SK-N-SH (cell line): ENCODE measurements at regions not wholly inside any gene's neighbourhood (a gene's known extent, or its start where the extent isn't known, plus 50 kb on each side); places are given as distances from the start of the nearest gene placed in this dataset.

ENCODE experiments used
- CTCF ChIA-PET: fragments of 300-600, 350-600 bp; formaldehyde crosslinking; extraction: SDS; loops from one replicate; lab custom pipeline; 2021; lab: Yijun Ruan, JAX
- POLR2A ChIA-PET: fragments of 350-600 bp; sonication (Branson Sonifier 250); formaldehyde crosslinking; extraction: SDS; loops from one replicate; lab custom pipeline; 2020; ENCODE audit warnings: antibody characterized with exemption, inconsistent platforms; lab: Yijun Ruan, JAX
- DNase-seq: peaks from one replicate; pipeline ENCODE4 v3.0.0; 2012
- H2AFZ ChIP-seq: fragments of 200-600 bp; sonication (generic); 2 replicates; pipeline ENCODE4 v1.8.1; 2016; ENCODE audit warnings: antibody characterized with exemption, mild to moderate bottlenecking, low read depth
- H3F3A ChIP-seq: fragments of 200-600 bp; sonication (generic); replicated peaks from 2 replicates; pipeline ENCODE3; 2016; ENCODE audit warnings: antibody characterized with exemption, mild to moderate bottlenecking; ENCODE audit not compliant: insufficient read depth
- H3K27ac ChIP-seq, 2 experiments: fragments of 200-500 bp in 1 of 2; fragments of 200-600 bp in 1 of 2; sonication (Bioruptor generic) in 1 of 2; sonication (generic), shearing (Covaris generic) in 1 of 2; 2 replicates each; pipeline versions ENCODE4 v1.5.1 to v1.6.1; 2014 to 2016; ENCODE audit warnings: low read depth in 2 of 2, inconsistent platforms in 1 of 2, low read length in 1 of 2, mild to moderate bottlenecking in 1 of 2, mixed read lengths in 1 of 2
- H3K27me3 ChIP-seq: fragments of 200-600 bp; sonication (generic), shearing (Covaris generic); 2 replicates; pipeline ENCODE4 v1.6.1; 2016; ENCODE audit warnings: mixed run types; ENCODE audit not compliant: insufficient read depth
- H3K36me3 ChIP-seq, 2 experiments: fragments of 200-500 bp in 1 of 2; fragments of 200-600 bp in 1 of 2; sonication (Bioruptor generic) in 1 of 2; sonication (generic) in 1 of 2; replicated peaks in 1 of 2; 2 replicates each; pipeline versions ENCODE3 to v1.5.1; 2014 to 2016; ENCODE audit warnings: low read length in 1 of 2, mild to moderate bottlenecking in 1 of 2; ENCODE audit not compliant: insufficient read depth in 2 of 2, control insufficient read depth in 1 of 2
- H3K4me1 ChIP-seq, 2 experiments: fragments of 200-500 bp in 1 of 2; fragments of 200-600 bp in 1 of 2; sonication (Bioruptor generic) in 1 of 2; sonication (generic), shearing (Covaris generic) in 1 of 2; 2 replicates each; pipeline versions ENCODE4 v1.5.1 to v1.6.1; 2014 to 2016; ENCODE audit warnings: low read depth in 1 of 2, low read length in 1 of 2, mixed run types in 1 of 2; ENCODE audit not compliant: insufficient read depth in 2 of 2, control insufficient read depth in 1 of 2
- H3K4me2 ChIP-seq: fragments of 200-600 bp; sonication (generic), shearing (Covaris generic); 2 replicates; pipeline ENCODE4 v1.6.1; 2017; ENCODE audit warnings: mixed run types
- H3K4me3 ChIP-seq, 2 experiments: fragments of 200-500 bp in 1 of 2; fragments of 200-600 bp in 1 of 2; sonication (Bioruptor generic) in 1 of 2; sonication (generic), shearing (Covaris generic) in 1 of 2; 2 replicates each; pipeline versions ENCODE4 v1.5.1 to v1.8.1; 2014 to 2016; ENCODE audit warnings: low read depth in 2 of 2, inconsistent platforms in 1 of 2, low read length in 1 of 2, mild to moderate bottlenecking in 1 of 2, mixed read lengths in 1 of 2, moderate library complexity in 1 of 2
- H3K79me2 ChIP-seq: fragments of 200-600 bp; sonication (generic); 2 replicates; pipeline ENCODE4 v1.8.1; 2017; ENCODE audit warnings: mild to moderate bottlenecking; ENCODE audit not compliant: insufficient read depth
- H3K9ac ChIP-seq: fragments of 200-600 bp; sonication (generic); 2 replicates; pipeline ENCODE4 v1.6.1; 2017; ENCODE audit warnings: mixed run types
- H3K9me2 ChIP-seq: fragments of 200-600 bp; sonication (generic); 2 replicates; pipeline ENCODE4 v1.6.1; 2017; ENCODE audit warnings: mixed run types
- H3K9me3 ChIP-seq: fragments of 200-600 bp; sonication (generic); 2 replicates; pipeline ENCODE4 v1.6.1; 2017; ENCODE audit warnings: mixed run types, mild to moderate bottlenecking, moderate library complexity
- H4K20me1 ChIP-seq: fragments of 200-600 bp; sonication (generic); 2 replicates; pipeline ENCODE4 v1.6.1; 2017; ENCODE audit warnings: mild to moderate bottlenecking, mixed run types; ENCODE audit not compliant: insufficient read depth
- ELF1 ChIP-seq: IDR thresholded peaks from 2 replicates; pipeline ENCODE4 v1.4.0; 2012
- EP300 ChIP-seq, 2 experiments: IDR thresholded peaks; 2 replicates each; pipeline versions ENCODE4 v1.4.0 to v1.6.1; 2012; ENCODE audit warnings: borderline replicate concordance in 1 of 2, low read depth in 1 of 2, low read length in 1 of 2
- EZH2phosphoT487 ChIP-seq: fragments of 200-600 bp; sonication (generic); IDR thresholded peaks from 2 replicates; pipeline ENCODE4 v1.6.1; 2017; ENCODE audit warnings: low read depth, mixed run types, mild to moderate bottlenecking, antibody characterized with exemption, moderate library complexity, borderline replicate concordance
- GABPA ChIP-seq: IDR thresholded peaks from 2 replicates; pipeline ENCODE4 v1.4.0; 2012; ENCODE audit warnings: low read depth, mild to moderate bottlenecking
- MEF2A ChIP-seq: IDR thresholded peaks from 2 replicates; pipeline ENCODE4 v1.4.0; 2012; ENCODE audit warnings: low read depth, borderline replicate concordance
- NRF1 ChIP-seq: IDR thresholded peaks from 2 replicates; pipeline ENCODE4 v1.6.1; 2012; ENCODE audit warnings: low read depth, mild to moderate bottlenecking, low read length
- POLR2AphosphoS5 ChIP-seq: IDR thresholded peaks from 2 replicates; pipeline ENCODE4 v1.6.1; 2012; ENCODE audit warnings: low read depth, low read length
- RAD21 ChIP-seq: IDR thresholded peaks from 2 replicates; pipeline ENCODE4 v1.6.1; 2012; ENCODE audit warnings: mild to moderate bottlenecking, low read length
- RFX5 ChIP-seq: IDR thresholded peaks from 2 replicates; pipeline ENCODE4 v1.6.1; 2012; ENCODE audit warnings: mild to moderate bottlenecking, improper control_type of control experiment, low read length
- SIN3A ChIP-seq: IDR thresholded peaks from 2 replicates; pipeline ENCODE4 v1.6.1; 2012; ENCODE audit warnings: low read depth, mild to moderate bottlenecking, low read length, moderate library complexity, borderline replicate concordance
- SMC3 ChIP-seq: IDR thresholded peaks from 2 replicates; pipeline ENCODE4 v1.6.1; 2012; ENCODE audit warnings: low read depth, low read length, improper control_type of control experiment
- TAF1 ChIP-seq: IDR thresholded peaks from 2 replicates; pipeline ENCODE4 v1.6.1; 2012; ENCODE audit warnings: low read depth, mild to moderate bottlenecking, low read length, moderate library complexity, borderline replicate concordance
- TCF12 ChIP-seq: IDR thresholded peaks from 2 replicates; pipeline ENCODE4 v1.4.0; 2012
- WGBS: methylation state at CpG from one replicate; pipeline ENCODE4 v1.1.6; 2017; ENCODE audit warnings: low lambda C conversion rate; 5-methylcytosine and 5-hydroxymethylcytosine counted together
- TF ChIP-seq, protein P1 (sequence below): IDR thresholded peaks from 2 replicates; pipeline ENCODE4 v1.6.1; 2012; ENCODE audit warnings: mild to moderate bottlenecking, low read depth, low read length, moderate library complexity
- TF ChIP-seq, protein P2 (sequence below): IDR thresholded peaks from 2 replicates; pipeline ENCODE4 v1.4.0; 2012; ENCODE audit warnings: low read depth, borderline replicate concordance
- TF ChIP-seq, protein P3 (sequence below): fragments of 150-350 bp; IDR thresholded peaks from 2 replicates; pipeline ENCODE4 v1.6.1; 2016; ENCODE audit warnings: mild to moderate bottlenecking, low read depth, low read length
- TF ChIP-seq, protein P4 (sequence below): IDR thresholded peaks from 2 replicates; pipeline ENCODE4 v1.4.0; 2012; ENCODE audit warnings: low read depth
- TF ChIP-seq, protein P5 (sequence below): IDR thresholded peaks from 2 replicates; pipeline ENCODE4; 2012
- TF ChIP-seq, protein P6 (sequence below): fragments of 200-600 bp; sonication (generic); IDR thresholded peaks from 2 replicates; pipeline ENCODE4 v1.6.1; 2017; ENCODE audit warnings: antibody characterized with exemption, mild to moderate bottlenecking, moderate library complexity

DNA sequence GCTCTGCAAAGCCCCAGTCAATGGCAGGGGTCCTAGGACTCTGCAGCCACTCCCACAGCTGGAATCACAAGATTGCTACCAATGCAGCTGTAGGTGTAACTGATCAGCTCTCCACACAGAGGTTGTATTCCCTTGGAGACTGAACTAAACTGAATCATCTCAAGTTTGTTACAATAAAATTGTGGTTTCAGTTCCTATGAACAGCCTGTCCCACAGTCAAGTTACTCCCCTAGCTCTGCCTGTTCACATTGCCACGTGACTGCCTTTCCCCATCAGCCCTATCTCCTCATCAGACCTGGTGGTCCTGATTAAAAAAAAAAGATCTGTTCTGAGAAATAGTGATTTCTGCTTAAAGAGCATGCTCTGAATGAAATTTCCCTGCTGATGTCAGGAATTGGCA is 287.9 kb upstream of the NBEA start (continued):
- TF ChIP-seq, protein P1, sequence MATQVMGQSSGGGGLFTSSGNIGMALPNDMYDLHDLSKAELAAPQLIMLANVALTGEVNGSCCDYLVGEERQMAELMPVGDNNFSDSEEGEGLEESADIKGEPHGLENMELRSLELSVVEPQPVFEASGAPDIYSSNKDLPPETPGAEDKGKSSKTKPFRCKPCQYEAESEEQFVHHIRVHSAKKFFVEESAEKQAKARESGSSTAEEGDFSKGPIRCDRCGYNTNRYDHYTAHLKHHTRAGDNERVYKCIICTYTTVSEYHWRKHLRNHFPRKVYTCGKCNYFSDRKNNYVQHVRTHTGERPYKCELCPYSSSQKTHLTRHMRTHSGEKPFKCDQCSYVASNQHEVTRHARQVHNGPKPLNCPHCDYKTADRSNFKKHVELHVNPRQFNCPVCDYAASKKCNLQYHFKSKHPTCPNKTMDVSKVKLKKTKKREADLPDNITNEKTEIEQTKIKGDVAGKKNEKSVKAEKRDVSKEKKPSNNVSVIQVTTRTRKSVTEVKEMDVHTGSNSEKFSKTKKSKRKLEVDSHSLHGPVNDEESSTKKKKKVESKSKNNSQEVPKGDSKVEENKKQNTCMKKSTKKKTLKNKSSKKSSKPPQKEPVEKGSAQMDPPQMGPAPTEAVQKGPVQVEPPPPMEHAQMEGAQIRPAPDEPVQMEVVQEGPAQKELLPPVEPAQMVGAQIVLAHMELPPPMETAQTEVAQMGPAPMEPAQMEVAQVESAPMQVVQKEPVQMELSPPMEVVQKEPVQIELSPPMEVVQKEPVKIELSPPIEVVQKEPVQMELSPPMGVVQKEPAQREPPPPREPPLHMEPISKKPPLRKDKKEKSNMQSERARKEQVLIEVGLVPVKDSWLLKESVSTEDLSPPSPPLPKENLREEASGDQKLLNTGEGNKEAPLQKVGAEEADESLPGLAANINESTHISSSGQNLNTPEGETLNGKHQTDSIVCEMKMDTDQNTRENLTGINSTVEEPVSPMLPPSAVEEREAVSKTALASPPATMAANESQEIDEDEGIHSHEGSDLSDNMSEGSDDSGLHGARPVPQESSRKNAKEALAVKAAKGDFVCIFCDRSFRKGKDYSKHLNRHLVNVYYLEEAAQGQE: no peak
- TF ChIP-seq, protein P2, sequence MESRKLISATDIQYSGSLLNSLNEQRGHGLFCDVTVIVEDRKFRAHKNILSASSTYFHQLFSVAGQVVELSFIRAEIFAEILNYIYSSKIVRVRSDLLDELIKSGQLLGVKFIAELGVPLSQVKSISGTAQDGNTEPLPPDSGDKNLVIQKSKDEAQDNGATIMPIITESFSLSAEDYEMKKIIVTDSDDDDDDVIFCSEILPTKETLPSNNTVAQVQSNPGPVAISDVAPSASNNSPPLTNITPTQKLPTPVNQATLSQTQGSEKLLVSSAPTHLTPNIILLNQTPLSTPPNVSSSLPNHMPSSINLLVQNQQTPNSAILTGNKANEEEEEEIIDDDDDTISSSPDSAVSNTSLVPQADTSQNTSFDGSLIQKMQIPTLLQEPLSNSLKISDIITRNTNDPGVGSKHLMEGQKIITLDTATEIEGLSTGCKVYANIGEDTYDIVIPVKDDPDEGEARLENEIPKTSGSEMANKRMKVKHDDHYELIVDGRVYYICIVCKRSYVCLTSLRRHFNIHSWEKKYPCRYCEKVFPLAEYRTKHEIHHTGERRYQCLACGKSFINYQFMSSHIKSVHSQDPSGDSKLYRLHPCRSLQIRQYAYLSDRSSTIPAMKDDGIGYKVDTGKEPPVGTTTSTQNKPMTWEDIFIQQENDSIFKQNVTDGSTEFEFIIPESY: no peak
- TF ChIP-seq, protein P3, sequence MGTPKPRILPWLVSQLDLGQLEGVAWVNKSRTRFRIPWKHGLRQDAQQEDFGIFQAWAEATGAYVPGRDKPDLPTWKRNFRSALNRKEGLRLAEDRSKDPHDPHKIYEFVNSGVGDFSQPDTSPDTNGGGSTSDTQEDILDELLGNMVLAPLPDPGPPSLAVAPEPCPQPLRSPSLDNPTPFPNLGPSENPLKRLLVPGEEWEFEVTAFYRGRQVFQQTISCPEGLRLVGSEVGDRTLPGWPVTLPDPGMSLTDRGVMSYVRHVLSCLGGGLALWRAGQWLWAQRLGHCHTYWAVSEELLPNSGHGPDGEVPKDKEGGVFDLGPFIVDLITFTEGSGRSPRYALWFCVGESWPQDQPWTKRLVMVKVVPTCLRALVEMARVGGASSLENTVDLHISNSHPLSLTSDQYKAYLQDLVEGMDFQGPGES: no peak
- TF ChIP-seq SIN3A (no peak), SMC3 (no peak), MEF2A (no peak), POLR2AphosphoS5 (no peak)
- TF ChIP-seq, protein P4, sequence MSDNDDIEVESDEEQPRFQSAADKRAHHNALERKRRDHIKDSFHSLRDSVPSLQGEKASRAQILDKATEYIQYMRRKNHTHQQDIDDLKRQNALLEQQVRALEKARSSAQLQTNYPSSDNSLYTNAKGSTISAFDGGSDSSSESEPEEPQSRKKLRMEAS: no peak

DNA sequence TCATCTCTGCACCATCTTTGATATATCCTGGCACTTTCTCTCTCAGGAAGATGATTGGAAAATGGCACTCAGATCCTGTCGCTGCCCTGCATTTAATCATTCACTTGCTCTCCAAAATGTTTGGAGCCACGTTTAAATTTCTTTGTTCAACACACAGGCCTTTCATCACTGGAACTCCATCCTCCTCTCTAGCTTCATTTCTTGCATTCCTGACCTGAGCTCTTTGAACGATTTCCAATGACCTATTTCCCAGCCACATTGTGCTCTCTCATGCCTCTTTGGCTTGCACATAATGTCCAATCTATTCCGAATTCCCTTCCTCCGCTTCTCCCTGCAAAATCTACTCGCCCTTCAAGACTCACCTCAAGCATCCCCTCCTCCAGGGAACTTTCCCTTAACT is 287.4 kb upstream of the NBEA start:
- 73% methylated on average over 6 of the region's 6 CpGs for WGBS
- CTCF ChIA-PET: interaction anchor here (1.0 kb wide), 1 partner anchor 19 kb away, joined by 3 read pairs; no protein-coding TSS in a partner anchor
- POLR2A ChIA-PET: no interaction called here
- TF ChIP-seq RAD21 (no peak), SMC3 (no peak), EZH2phosphoT487 (no peak), ELF1 (no peak), EP300 (IDR thresholded peaks at IDR 0.05; ENCODE audit: borderline replicate concordance in 1 of 2, low read depth in 1 of 2, low read length in 1 of 2) (no peak), SIN3A (no peak), RFX5 (no peak), GABPA (no peak), TAF1 (no peak), NRF1 (no peak), TCF12 (no peak)
- TF ChIP-seq, protein P5, sequence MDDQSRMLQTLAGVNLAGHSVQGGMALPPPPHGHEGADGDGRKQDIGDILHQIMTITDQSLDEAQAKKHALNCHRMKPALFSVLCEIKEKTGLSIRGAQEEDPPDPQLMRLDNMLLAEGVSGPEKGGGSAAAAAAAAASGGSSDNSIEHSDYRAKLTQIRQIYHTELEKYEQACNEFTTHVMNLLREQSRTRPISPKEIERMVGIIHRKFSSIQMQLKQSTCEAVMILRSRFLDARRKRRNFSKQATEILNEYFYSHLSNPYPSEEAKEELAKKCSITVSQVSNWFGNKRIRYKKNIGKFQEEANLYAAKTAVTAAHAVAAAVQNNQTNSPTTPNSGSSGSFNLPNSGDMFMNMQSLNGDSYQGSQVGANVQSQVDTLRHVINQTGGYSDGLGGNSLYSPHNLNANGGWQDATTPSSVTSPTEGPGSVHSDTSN: no peak
- TF ChIP-seq, protein P6, sequence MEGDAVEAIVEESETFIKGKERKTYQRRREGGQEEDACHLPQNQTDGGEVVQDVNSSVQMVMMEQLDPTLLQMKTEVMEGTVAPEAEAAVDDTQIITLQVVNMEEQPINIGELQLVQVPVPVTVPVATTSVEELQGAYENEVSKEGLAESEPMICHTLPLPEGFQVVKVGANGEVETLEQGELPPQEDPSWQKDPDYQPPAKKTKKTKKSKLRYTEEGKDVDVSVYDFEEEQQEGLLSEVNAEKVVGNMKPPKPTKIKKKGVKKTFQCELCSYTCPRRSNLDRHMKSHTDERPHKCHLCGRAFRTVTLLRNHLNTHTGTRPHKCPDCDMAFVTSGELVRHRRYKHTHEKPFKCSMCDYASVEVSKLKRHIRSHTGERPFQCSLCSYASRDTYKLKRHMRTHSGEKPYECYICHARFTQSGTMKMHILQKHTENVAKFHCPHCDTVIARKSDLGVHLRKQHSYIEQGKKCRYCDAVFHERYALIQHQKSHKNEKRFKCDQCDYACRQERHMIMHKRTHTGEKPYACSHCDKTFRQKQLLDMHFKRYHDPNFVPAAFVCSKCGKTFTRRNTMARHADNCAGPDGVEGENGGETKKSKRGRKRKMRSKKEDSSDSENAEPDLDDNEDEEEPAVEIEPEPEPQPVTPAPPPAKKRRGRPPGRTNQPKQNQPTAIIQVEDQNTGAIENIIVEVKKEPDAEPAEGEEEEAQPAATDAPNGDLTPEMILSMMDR: no peak
- TF ChIP-seq, protein P2: no peak

More for the DNA sequence above, 287.4 kb upstream of the NBEA start:
- Histone ChIP-seq H3F3A (no peaks in the 10 kb centered on the region), H3K36me3 (no peaks in the 10 kb centered on the region), H4K20me1 (no peaks in the 10 kb centered on the region), H3K9ac (no peak overlapping the region), H3K27me3 (no peaks in the 10 kb centered on the region), H3K4me2 (no peak overlapping the region), H3K4me1 (peaks cover 0 to 5% of the 10 kb centered on the region in 2 experiments; a peak in 1 of 4 replicates), H3K9me3 (no peaks in the 10 kb centered on the region), H2AFZ (no peak overlapping the region), H3K79me2 (no peaks in the 10 kb centered on the region), H3K4me3 (no peak overlapping the region), H3K9me2 (no peaks in the 10 kb centered on the region), H3K27ac (no peak overlapping the region)
- no peak for DNase-seq
